Trophoblast cell (in vitro differentiated cells and primary cell): ENCODE measurements at regions not wholly inside any gene's neighbourhood (a gene's known extent, or its start where the extent isn't known, plus 50 kb on each side); places are given as distances from the start of the nearest gene placed in this dataset.

ENCODE experiments used
- DNase-seq, 2 donors: peaks; one replicate each; pipeline ENCODE4 v3.0.0-alpha.2; 2016
- H2AFZ ChIP-seq: 2 replicates; pipeline ENCODE4 v1.6.1; 2013; ENCODE audit warnings: low read length, moderate library complexity, mild to moderate bottlenecking; ENCODE audit not compliant: insufficient read depth, poor library complexity
- H2AK5ac ChIP-seq: 2 replicates; pipeline ENCODE4 v1.6.1; 2013; ENCODE audit warnings: mild to moderate bottlenecking, low read length
- H2BK120ac ChIP-seq: 2 replicates; pipeline ENCODE4 v1.6.1; 2013; ENCODE audit warnings: low read length, mild to moderate bottlenecking, moderate library complexity; ENCODE audit not compliant: insufficient read depth, poor library complexity
- H2BK12ac ChIP-seq: 2 replicates; pipeline ENCODE4 v1.6.1; 2013; ENCODE audit warnings: mild to moderate bottlenecking, low read length, moderate library complexity
- H2BK5ac ChIP-seq: 2 replicates; pipeline ENCODE4 v1.6.1; 2013; ENCODE audit warnings: low read length, low read depth, moderate library complexity, mild to moderate bottlenecking; ENCODE audit not compliant: poor library complexity
- H3K14ac ChIP-seq: 2 replicates; pipeline ENCODE4 v1.6.1; 2013; ENCODE audit warnings: mild to moderate bottlenecking, low read length
- H3K18ac ChIP-seq: 2 replicates; pipeline ENCODE4 v1.6.1; 2013; ENCODE audit warnings: mild to moderate bottlenecking, low read length
- H3K23ac ChIP-seq: 2 replicates; pipeline ENCODE4 v1.6.1; 2013; ENCODE audit warnings: low read length
- H3K27ac ChIP-seq: 2 replicates; pipeline ENCODE4 v1.5.1; 2013; ENCODE audit warnings: low read depth, mild to moderate bottlenecking, inconsistent platforms, low read length, moderate library complexity
- H3K27me3 ChIP-seq: 2 replicates; pipeline ENCODE4 v1.6.1; 2013; ENCODE audit warnings: inconsistent platforms, mild to moderate bottlenecking, low read length, moderate library complexity; ENCODE audit not compliant: insufficient read depth
- H3K36me3 ChIP-seq, 2 experiments: 1 replicate in 1 of 2; 2 replicates in 1 of 2; pipeline ENCODE4 v1.6.1; 2013; ENCODE audit warnings: low read length in 2 of 2, mild to moderate bottlenecking in 2 of 2, moderate library complexity in 1 of 2; ENCODE audit not compliant: insufficient read depth in 2 of 2, control insufficient read depth in 1 of 2
- H3K4ac ChIP-seq: 2 replicates; pipeline ENCODE4 v1.6.1; 2013; ENCODE audit warnings: low read depth, mild to moderate bottlenecking, low read length, moderate library complexity
- H3K4me1 ChIP-seq, 2 experiments: 1 replicate in 1 of 2; 2 replicates in 1 of 2; pipeline ENCODE4 v1.6.1; 2013; ENCODE audit warnings: low read length in 2 of 2, mild to moderate bottlenecking in 2 of 2, moderate library complexity in 1 of 2; ENCODE audit not compliant: insufficient read depth in 2 of 2, control insufficient read depth in 1 of 2
- H3K4me2 ChIP-seq: 2 replicates; pipeline ENCODE4 v1.6.1; 2013; ENCODE audit warnings: inconsistent platforms, mild to moderate bottlenecking, low read length, moderate library complexity
- H3K4me3 ChIP-seq: 2 replicates; pipeline ENCODE4 v1.5.1; 2013; ENCODE audit warnings: mild to moderate bottlenecking, low read depth, low read length, inconsistent platforms
- H3K79me1 ChIP-seq: one replicate; pipeline ENCODE4 v1.6.1; 2013; ENCODE audit warnings: low read length
- H3K79me2 ChIP-seq: 2 replicates; pipeline ENCODE4 v1.6.1; 2013; ENCODE audit warnings: low read length, mild to moderate bottlenecking; ENCODE audit not compliant: control insufficient read depth, insufficient read depth, poor library complexity
- H3K9ac ChIP-seq: 2 replicates; pipeline ENCODE4 v1.6.1; 2013; ENCODE audit warnings: mild to moderate bottlenecking, low read length
- H3K9me3 ChIP-seq: 2 replicates; pipeline ENCODE4 v1.6.1; 2013; ENCODE audit warnings: low read depth, mild to moderate bottlenecking, control low read depth, inconsistent platforms, low read length; ENCODE audit not compliant: insufficient read depth
- H4K12ac ChIP-seq: 2 replicates; pipeline ENCODE4 v1.6.1; 2013; ENCODE audit warnings: low read depth, mild to moderate bottlenecking, low read length, moderate library complexity
- H4K8ac ChIP-seq: 2 replicates; pipeline ENCODE4 v1.6.1; 2013; ENCODE audit warnings: low read depth, mild to moderate bottlenecking, low read length, moderate library complexity
- H4K91ac ChIP-seq: one replicate; pipeline ENCODE4 v1.6.1; 2013; ENCODE audit warnings: low read depth, mild to moderate bottlenecking, low read length, moderate library complexity
- WGBS: extraction: QIAGEN DNeasy Blood & Tissue Kit; methylation state at CpG from one replicate; pipeline ENCODE4 v1.1.7; 2013; ENCODE audit warnings: missing lambda C conversion rate; ENCODE audit not compliant: insufficient read length, insufficient coverage; ENCODE audit errors: extremely low coverage; 5-methylcytosine and 5-hydroxymethylcytosine counted together

- no peak overlapping the region for H3K9ac ChIP-seq
- no peak overlapping the region for H2BK12ac ChIP-seq
- no peak overlapping the region for H3K4me3 ChIP-seq
- H4K12ac ChIP-seq: no peak overlapping the region
- no peak overlapping the region for H3K4me2 ChIP-seq
- DNase-seq: no peak
- H3K36me3 ChIP-seq: no peaks in the 10 kb centered on the region
- H3K4ac ChIP-seq: no peak overlapping the region
- no peaks in the 10 kb centered on the region for H3K27me3 ChIP-seq
- peaks cover 7% of the 10 kb centered on the region for H3K9me3 ChIP-seq
- no peak overlapping the region for H2BK120ac ChIP-seq
- no peak overlapping the region for H2AK5ac ChIP-seq
- no peaks in the 10 kb centered on the region for H3K79me2 ChIP-seq
- no peak overlapping the region for H3K27ac ChIP-seq
- H3K79me1 ChIP-seq: no peaks in the 10 kb centered on the region
- no peak overlapping the region for H3K14ac ChIP-seq
- H3K23ac ChIP-seq: no peak overlapping the region
- no CpG with 5 or more reads among the region's 4 CpGs for WGBS
- no peak overlapping the region for H2BK5ac ChIP-seq
- H2AFZ ChIP-seq: no peak overlapping the region
- no peak overlapping the region for H4K91ac ChIP-seq
- no peak overlapping the region for H4K8ac ChIP-seq
- H3K4me1 ChIP-seq: peaks cover 0 to 2% of the 10 kb centered on the region in 2 experiments
- no peak overlapping the region for H3K18ac ChIP-seq
These were observed 116.2 kb upstream of the NECTIN3 start for GRCh38 chr3:110955301-110955880.

DNA sequence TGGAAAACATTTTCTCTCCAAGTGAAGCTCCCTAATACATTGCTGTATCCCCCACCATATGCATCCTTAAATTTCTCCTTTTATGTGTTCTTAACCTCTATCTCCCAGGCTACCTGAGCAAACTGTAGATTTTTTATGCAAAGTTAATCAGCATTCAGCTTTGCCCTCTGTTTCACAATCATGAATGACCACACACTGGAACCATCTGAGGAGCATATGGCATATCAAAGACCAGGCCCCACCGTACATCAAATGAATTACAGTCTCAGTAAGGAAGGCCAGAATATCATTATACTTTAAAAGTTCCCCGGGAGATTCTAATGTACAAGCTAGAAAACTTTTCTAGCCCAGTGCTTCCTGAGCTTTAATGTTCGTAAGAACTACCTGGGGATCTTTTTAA is 115.5 kb upstream of the NECTIN3 start:
- Histone ChIP-seq H4K12ac (no peak overlapping the region), H2BK120ac (no peak overlapping the region), H4K8ac (no peak overlapping the region), H3K23ac (no peak overlapping the region), H3K4me3 (no peak overlapping the region), H3K36me3 (no peaks in the 10 kb centered on the region), H4K91ac (no peak overlapping the region), H3K4me1 (peaks cover 0 to 2% of the 10 kb centered on the region in 2 experiments), H3K79me1 (no peaks in the 10 kb centered on the region), H3K27ac (no peak overlapping the region), H3K18ac (no peak overlapping the region), H3K14ac (no peak overlapping the region), H2AFZ (no peak overlapping the region), H3K79me2 (no peaks in the 10 kb centered on the region), H3K4ac (no peak overlapping the region), H3K4me2 (no peak overlapping the region), H2BK12ac (no peak overlapping the region), H2AK5ac (no peak overlapping the region), H3K9me3 (peaks cover 5% of the 10 kb centered on the region), H3K9ac (no peak overlapping the region), H3K27me3 (no peaks in the 10 kb centered on the region), H2BK5ac (no peak overlapping the region)
- no CpG with 5 or more reads among the region's 3 CpGs for WGBS
- DNase-seq: no peak

DNA sequence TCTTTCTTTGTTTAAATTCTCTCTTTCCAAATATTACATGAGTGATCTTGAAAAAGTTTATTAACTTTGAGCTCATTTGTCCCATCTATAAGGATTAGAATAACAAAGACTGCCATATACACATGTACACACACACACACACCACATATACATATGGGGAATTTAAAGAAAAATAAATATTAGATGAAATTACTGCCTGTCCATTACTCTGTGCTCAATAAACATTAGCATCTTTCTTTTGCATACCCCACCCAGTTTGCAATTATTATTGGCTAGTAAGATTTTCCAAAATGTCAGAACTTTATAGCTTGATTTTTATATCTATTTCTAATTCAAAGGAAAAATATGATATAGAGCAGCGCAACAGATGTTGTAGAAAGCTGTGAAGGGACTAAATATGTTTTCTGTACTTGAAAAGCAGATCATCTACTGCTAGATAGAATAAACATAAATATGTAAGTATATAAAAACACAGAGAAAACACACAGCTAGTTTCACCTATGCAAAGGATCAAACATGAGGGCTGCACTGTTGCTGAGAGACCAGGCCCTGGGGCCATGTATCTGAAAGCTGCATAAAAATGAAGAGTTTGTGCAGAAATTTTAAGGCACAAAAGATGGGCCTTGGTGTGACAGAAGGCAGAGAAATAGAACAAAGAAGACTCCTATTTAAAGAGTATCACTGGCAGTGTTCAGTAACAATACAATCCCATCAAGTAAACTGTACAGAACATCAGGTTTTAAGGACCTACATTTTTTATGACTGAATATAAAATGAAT is 114.2 kb upstream of the NECTIN3 start:
- Histone ChIP-seq H3K4me1 (peaks cover 0 to 2% of the 10 kb centered on the region in 2 experiments), H3K27me3 (no peaks in the 10 kb centered on the region), H3K79me2 (no peaks in the 10 kb centered on the region), H2AFZ (no peak overlapping the region), H3K23ac (no peak overlapping the region), H2BK5ac (no peak overlapping the region), H3K14ac (no peak overlapping the region), H3K18ac (no peak overlapping the region), H3K4me3 (no peak overlapping the region), H2BK12ac (no peak overlapping the region), H4K12ac (no peak overlapping the region), H3K4ac (no peak overlapping the region), H2BK120ac (no peak overlapping the region), H4K8ac (no peak overlapping the region), H3K36me3 (no peaks in the 10 kb centered on the region), H3K9me3 (peaks cover 2% of the 10 kb centered on the region), H3K4me2 (no peak overlapping the region), H2AK5ac (no peak overlapping the region), H4K91ac (no peak overlapping the region), H3K27ac (no peak overlapping the region), H3K79me1 (no peaks in the 10 kb centered on the region), H3K9ac (no peak overlapping the region)
- no CpG with 5 or more reads among the region's 1 CpG for WGBS
- DNase-seq: no peak

DNA sequence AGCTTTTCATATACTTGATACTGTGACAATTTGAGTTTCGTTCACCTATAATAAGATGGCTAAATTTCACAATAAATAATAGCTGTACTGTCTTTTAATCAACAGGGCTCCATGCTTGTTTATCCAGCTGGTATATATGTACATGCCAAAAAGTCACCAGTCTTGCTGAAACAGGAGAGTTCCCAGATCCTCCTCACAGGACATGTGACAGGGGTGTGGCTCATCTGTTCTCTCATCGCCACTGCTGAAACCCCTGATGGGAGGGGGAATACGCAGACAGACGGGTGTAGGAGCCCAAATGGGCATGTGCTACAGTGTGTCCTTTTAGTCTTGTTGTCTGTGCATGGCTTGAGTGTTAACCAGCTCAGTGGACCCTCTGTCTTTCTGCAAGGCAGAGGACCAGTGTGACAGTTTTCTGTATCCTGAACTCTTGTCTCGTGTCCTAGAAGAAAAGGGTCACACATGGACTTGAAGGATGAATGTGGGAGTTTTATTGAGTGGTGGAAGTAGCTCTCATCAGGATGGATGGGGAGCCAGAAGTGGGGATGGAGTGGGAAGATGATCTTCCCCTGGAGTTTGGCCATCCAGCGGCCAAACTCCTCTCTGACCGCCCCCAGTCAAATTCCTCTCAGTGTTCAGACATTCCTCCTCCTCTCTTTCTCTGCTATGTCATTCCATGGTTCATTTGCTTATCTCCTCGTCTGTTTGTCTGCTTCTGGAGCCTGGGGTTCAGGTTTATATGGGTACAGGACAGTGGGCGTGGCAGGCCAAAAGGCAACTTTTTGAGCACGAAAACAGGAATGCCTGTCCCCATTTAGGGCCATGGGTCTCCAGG is 113.1 kb upstream of the NECTIN3 start:
- Histone ChIP-seq H2AK5ac (no peak overlapping the region), H3K27ac (no peak overlapping the region), H2BK5ac (no peak overlapping the region), H3K4ac (no peak overlapping the region), H3K4me2 (no peak overlapping the region), H3K79me2 (no peaks in the 10 kb centered on the region), H4K91ac (no peak overlapping the region), H3K4me1 (peaks cover 0 to 2% of the 10 kb centered on the region in 2 experiments), H2AFZ (no peak overlapping the region), H3K14ac (no peak overlapping the region), H3K79me1 (no peaks in the 10 kb centered on the region), H2BK12ac (no peak overlapping the region), H3K18ac (no peak overlapping the region), H3K23ac (no peak overlapping the region), H2BK120ac (no peak overlapping the region), H3K9ac (no peak overlapping the region), H3K4me3 (no peak overlapping the region), H3K27me3 (no peaks in the 10 kb centered on the region), H4K12ac (no peak overlapping the region), H3K36me3 (no peaks in the 10 kb centered on the region), H4K8ac (no peak overlapping the region), H3K9me3 (peaks cover 2% of the 10 kb centered on the region)
- no peak for DNase-seq
- no CpG with 5 or more reads among the region's 10 CpGs for WGBS
